ENCODE measurements at regions not wholly inside any gene's neighbourhood (a gene's known extent, or its start where the extent isn't known, plus 50 kb on each side); places are given as distances from the start of the nearest gene placed in this dataset.

DNA sequence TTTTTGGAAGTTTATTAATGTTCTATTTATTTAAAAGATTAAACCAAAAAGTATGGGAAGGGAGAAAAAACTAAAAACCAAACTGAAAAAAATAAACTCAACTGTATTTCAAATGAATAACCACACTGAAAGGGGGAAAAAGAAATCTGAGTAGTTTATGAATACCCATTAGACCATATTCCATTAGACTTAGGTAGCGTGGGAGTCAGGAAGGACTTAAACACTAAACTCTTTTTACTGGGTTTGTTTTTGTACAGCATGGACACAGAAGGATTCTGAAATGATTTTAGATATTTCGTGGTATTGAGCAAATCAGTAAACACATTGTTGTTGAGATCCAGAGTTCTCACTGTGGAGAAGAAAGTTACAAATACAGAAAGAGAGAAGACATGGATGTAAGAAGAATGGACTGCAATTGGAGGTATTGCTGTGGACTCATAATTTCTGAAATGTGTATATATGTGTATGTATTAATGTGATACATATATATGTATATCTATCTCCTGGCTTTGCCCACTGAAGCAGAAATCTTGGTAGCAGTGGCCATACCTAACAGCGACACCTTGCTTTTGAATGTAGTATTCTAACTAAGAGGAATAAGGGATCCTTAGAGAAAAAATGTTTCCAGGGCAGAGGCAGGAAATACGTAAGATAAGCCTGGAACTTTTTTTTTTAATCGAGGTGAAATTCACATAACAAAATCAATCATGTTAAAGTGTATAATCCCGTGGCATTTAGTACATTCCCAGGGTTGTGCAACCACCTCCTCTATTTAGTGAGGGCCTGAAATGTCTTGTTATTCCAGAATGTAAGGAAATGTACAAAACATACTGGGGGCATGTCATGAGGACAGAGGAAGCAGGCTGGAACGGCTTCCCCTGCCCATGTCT is 228.8 kb downstream of the SMARCA2 start:
- H3K9me3 ChIP-seq = no peaks in the 10 kb centered on the region
- no peak for DNase-seq
- H3K4me3 ChIP-seq = no peak overlapping the region
- H3K27me3 ChIP-seq = no peaks in the 10 kb centered on the region
- H3K36me3 ChIP-seq = no peaks in the 10 kb centered on the region

- DNase-seq = no peak
- H3K36me3 ChIP-seq = no peaks in the 10 kb centered on the region
- H3K27me3 ChIP-seq = no peaks in the 10 kb centered on the region
- H3K9me3 ChIP-seq = no peaks in the 10 kb centered on the region
- H3K4me3 ChIP-seq = no peak overlapping the region
These were observed 232.2 kb downstream of the SMARCA2 start for GRCh38 chr9:2247340-2247739.

DNA sequence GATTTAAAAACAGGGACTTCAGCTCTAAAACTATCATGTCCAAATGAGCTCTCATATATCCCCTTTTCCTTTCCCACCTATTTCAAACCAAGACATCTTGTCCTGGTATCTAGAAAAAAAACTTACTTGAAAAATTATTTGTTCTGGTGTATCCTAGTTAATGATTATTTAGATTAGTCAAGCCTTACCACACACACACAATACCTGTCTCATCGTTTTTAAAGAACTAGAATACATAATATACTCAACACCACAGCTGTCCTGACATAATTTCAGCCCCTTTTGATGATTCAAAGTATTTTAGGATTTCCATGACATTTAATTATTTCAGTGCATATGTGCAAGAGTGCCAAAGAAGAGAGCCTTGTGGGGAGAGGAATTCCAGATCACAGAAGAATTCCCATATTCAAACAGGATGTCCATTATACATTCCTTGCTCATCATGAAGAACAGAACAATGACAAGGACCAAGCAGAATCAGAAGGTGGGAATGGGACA is 233.7 kb downstream of the SMARCA2 start:
- Histone ChIP-seq H3K4me3 (no peak overlapping the region), H3K36me3 (no peaks in the 10 kb centered on the region), H3K27me3 (no peaks in the 10 kb centered on the region), H3K9me3 (no peaks in the 10 kb centered on the region)
- no peak for DNase-seq

- no peaks in the 10 kb centered on the region for H3K9me3 ChIP-seq
- H3K36me3 ChIP-seq = no peaks in the 10 kb centered on the region
- H3K4me3 ChIP-seq = no peak overlapping the region
- no peaks in the 10 kb centered on the region for H3K27me3 ChIP-seq
- no peak for DNase-seq
These were observed 238.8 kb downstream of the SMARCA2 start for GRCh38 chr9:2253636-2254580.

- H3K36me3 ChIP-seq = no peaks in the 10 kb centered on the region
- H3K27me3 ChIP-seq = no peaks in the 10 kb centered on the region
- no peak overlapping the region for H3K4me3 ChIP-seq
- H3K9me3 ChIP-seq = no peaks in the 10 kb centered on the region
- DNase-seq = no peak
These were observed 240.0 kb downstream of the SMARCA2 start for GRCh38 chr9:2255128-2255527.

- H3K4me3 ChIP-seq = no peak overlapping the region
- no peaks in the 10 kb centered on the region for H3K36me3 ChIP-seq
- H3K27me3 ChIP-seq = no peaks in the 10 kb centered on the region
- no peaks in the 10 kb centered on the region for H3K9me3 ChIP-seq
- DNase-seq = no peak
These were observed 242.2 kb downstream of the SMARCA2 start for GRCh38 chr9:2257248-2257929.

DNA sequence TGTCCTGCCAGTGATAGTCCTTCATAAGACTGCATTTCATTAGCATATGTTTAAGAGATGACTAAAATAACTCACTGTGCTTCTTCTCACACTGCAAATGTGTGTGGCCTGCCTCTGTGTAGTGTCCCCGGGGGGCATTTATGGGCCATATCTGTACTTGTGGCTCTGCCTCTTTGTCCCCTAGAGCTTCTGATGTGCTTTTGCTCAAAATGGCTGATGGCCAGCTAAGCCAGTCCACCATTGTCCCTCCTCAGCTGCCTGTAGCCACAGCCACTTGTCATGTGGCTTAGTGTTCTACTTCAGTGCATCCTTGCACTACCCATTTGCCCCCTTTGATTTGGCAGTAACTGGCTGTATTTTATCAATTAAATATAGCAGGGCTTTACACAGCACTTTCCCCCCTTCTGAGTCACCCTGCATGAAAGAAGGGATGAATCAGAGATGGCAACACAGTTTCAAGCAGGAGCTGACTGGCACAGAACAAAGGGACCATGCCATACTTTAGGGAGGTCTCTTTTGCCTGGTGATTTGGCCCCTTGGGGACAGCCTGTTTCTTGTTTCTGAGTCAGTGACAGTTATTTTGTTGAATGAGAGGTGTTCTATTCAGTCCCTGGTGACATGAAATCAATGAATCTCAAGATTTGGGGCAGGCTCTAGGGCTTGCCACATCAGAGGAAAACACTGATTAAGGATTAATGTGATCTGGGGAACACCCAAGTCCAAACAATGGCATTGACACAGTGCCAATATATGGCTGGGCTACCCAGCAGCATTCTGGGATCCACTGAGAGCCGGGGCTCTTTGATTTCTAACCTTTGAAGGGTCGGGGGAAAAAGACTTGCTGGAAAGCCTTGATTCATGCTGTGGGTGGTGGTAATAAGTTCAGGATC is 245.5 kb downstream of the SMARCA2 start:
- no peaks in the 10 kb centered on the region for H3K9me3 ChIP-seq
- DNase-seq = peak; percentile 37
- H3K4me3 ChIP-seq = no peak overlapping the region
- no peaks in the 10 kb centered on the region for H3K36me3 ChIP-seq
- H3K27me3 ChIP-seq = no peaks in the 10 kb centered on the region

DNA sequence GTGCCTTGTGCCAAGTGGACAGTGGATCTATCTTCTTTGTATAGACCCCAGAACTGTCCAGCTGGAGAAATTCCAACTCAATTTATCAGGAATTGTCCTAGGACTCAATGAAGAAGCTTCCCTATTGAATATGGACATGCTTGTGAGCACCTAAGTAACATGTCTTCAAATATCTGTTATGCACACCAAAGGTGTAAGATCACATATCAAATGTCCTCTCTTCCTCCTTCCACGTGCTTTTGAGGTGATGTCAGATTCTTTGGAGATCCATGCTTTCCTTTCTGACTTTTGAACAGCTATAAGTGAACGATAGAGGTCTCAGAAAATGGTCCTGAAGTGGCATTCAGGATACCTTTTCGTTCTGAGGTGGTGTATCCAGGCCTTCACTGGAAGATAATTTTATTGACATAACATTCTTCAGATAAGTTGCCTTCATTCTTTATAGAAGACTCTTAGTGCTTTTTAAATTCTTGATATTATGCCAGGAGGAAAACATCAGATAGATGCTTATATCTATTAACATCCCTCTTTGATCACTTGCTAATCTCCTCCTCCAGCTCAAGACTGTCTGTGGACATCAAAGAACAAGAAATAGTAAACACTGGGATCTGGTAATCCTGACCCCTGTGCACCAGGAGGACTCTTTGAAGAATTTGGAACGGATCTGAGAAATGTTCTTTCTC is 246.4 kb downstream of the SMARCA2 start:
- DNase-seq = no peak

GRCh38 chr9:2262386-2263071 is 247.4 kb downstream of the SMARCA2 start:
- H3K27me3 ChIP-seq = no peaks in the 10 kb centered on the region
- no peak overlapping the region for H3K4me3 ChIP-seq
- no peaks in the 10 kb centered on the region for H3K9me3 ChIP-seq
- no peaks in the 10 kb centered on the region for H3K36me3 ChIP-seq
- DNase-seq = no peak

More for the DNA sequence above, 246.4 kb downstream of the SMARCA2 start:
- Histone ChIP-seq H3K36me3 (no peaks in the 10 kb centered on the region), H3K9me3 (no peaks in the 10 kb centered on the region), H3K4me3 (no peak overlapping the region), H3K27me3 (no peaks in the 10 kb centered on the region)

- DNase-seq = no peak
- no peaks in the 10 kb centered on the region for H3K36me3 ChIP-seq
- no peaks in the 10 kb centered on the region for H3K9me3 ChIP-seq
- H3K4me3 ChIP-seq = no peak overlapping the region
- no peaks in the 10 kb centered on the region for H3K27me3 ChIP-seq
These were observed 248.0 kb downstream of the SMARCA2 start for GRCh38 chr9:2263111-2263510.

GRCh38 chr9:2263665-2264064 is 248.5 kb downstream of the SMARCA2 start:
- H3K27me3 ChIP-seq = no peaks in the 10 kb centered on the region
- H3K36me3 ChIP-seq = no peaks in the 10 kb centered on the region
- no peaks in the 10 kb centered on the region for H3K9me3 ChIP-seq
- no peak for DNase-seq
- no peak overlapping the region for H3K4me3 ChIP-seq

GRCh38 chr9:2264081-2264480 is 248.9 kb downstream of the SMARCA2 start:
- Histone ChIP-seq H3K9me3 (no peaks in the 10 kb centered on the region), H3K4me3 (no peak overlapping the region), H3K27me3 (no peaks in the 10 kb centered on the region), H3K36me3 (no peaks in the 10 kb centered on the region)
- no peak for DNase-seq

DNA sequence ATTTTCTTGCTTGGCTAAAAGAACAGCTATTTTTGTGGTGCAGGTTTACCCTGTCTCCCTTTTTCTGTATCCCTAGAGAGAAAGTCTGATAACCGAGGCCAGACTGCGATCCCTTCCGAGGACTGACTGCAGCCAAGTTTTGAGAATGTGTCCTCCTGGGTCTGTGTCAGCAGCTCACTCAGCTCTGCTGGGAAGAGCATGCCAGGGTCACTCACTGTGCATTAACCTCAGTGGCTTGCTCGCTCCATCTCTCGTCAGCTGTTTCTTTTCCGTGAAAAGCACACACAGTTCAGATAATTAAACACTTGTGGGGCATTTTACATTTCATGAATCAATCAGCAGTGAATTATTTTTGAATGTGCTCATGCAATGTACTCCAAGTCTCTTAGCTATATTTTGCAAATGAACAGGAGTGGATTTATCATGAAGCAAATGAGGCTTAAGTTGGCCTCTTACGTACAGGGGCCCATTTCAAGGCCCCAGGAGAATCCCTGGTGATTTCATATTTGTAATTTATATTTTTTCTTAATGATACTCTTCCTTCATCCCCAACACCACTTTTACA is 252.1 kb downstream of the SMARCA2 start:
- Histone ChIP-seq H3K9me3 (no peaks in the 10 kb centered on the region), H3K36me3 (no peaks in the 10 kb centered on the region), H3K4me3 (no peak overlapping the region), H3K27me3 (no peaks in the 10 kb centered on the region)
- no peak for DNase-seq

GRCh38 chr9:2269778-2270177 is 254.6 kb downstream of the SMARCA2 start:
- Histone ChIP-seq H3K36me3 (no peaks in the 10 kb centered on the region), H3K27me3 (no peaks in the 10 kb centered on the region), H3K4me3 (no peak overlapping the region), H3K9me3 (no peaks in the 10 kb centered on the region)
- no peak for DNase-seq

DNA sequence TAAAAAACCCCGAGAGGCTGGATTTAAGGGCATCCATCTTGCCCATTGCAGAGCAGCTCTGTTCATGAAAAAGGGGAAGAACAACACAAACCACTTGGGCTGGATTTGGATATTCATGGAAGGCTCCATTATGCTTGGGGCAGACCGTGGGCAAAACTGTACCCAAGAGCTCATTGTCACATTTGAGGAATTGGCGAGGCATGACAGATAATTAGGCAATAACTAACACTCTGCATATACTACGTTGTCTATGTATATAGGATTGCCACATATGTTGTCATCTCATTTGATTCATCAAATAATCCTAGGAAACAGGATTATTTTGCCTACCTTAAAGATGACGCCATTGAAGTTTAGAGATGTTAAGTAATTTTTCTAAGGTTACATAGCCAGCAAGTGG is 255.4 kb downstream of the SMARCA2 start:
- DNase-seq = no peak
- Histone ChIP-seq H3K9me3 (no peaks in the 10 kb centered on the region), H3K27me3 (no peaks in the 10 kb centered on the region), H3K4me3 (no peak overlapping the region), H3K36me3 (no peaks in the 10 kb centered on the region)
